ENCODE measurements at regions not wholly inside any gene's neighbourhood (a gene's known extent, or its start where the extent isn't known, plus 50 kb on each side); places are given as distances from the start of the nearest gene placed in this dataset.

- TF ChIP-seq CTCF (IDR thresholded peaks at IDR 0.05) (no peak), POLR2AphosphoS5 (IDR thresholded peaks at IDR 0.05) (no peak)
Measured at GRCh38 chr7:4616116-4616515, 66.0 kb upstream of the FOXK1 start.

All from breast epithelium (tissue), 3 donors.